Inflammatory macrophage treated with lipopolysaccharide for 4 hours (primary cell): ENCODE measurements at regions not wholly inside any gene's neighbourhood (a gene's known extent, or its start where the extent isn't known, plus 50 kb on each side); places are given as distances from the start of the nearest gene placed in this dataset.

Experiments used
- DNase-seq: peaks from one replicate; pipeline ENCODE4 v3.0.0-alpha.2; 2020

DNA sequence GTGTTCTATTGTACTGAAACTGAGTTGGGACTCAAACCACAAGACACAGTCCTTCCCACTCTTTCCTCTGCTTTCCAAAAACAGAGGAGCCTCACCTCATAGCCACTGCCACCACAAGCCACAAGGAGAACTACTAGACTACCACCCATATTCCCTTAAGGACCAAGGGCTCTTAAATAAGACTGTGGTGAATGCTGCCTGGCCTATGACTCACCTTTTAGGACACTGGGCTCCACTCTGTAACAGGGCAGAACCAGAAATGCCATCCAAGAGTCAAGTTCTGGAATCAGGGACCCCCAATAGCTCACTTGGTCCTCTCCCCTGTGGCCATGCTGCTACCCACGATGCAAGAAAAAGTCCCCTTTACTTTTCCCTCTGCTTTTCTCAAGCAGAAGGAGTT, 851.4 kb downstream of the BCL11A start:
- DNase-seq: no peak

- DNase-seq: no peak
Observed at GRCh38 chr2:59701271-59701994, 852.0 kb downstream of the BCL11A start.

DNA sequence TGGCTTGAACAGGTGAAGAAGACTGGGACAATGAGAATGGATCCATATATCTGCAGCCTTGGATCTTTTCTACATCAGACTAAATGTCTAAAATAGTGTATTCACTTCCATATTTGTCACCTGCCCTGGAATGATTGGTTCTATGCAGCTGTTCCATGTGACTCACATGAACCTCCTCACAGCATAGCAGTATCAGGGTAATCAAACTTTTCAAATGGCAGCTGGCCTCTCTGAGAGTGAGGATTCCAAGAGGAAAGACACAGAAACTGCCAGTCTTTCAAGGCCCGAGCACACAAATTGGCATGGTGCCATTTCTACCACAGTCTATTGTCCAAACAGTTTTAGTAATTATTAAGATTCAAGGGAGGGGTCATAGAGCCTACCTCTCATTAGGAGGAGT, 859.3 kb downstream of the BCL11A start:
- no peak for DNase-seq

- DNase-seq: no peak
Observed at GRCh38 chr2:59693231-59693959, 860.1 kb downstream of the BCL11A start.

DNA sequence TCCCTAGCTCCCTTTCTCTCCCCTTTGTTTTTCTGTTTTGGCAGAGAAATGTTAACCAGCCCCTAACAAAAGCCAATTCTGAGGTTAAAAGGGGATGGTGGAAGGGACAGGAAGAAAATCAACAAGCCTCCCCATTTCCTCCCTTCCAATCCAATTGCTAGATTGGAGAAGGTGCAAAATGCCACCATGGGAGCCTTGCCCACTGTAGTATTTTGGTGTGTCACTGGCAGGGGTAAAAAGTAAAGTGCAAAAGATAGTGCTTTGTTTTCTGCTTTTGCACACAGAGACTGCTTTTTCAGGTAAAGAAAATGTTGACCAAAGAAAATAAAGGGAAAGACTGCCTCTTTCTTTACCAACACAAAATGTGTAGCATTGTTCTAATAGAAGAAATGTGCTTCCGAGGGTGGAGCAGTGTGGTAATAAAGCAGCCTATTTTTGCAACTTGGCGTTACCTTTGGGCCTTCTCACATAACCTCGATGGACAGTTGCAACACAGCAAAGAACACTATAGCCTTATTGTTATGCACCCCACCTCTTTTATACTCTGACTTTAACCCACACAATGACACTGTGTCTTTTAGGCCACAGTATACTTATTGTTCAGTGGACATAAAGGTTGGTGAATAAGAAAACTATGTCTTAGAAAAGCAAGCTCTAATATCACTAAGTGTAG, 861.8 kb downstream of the BCL11A start:
- DNase-seq: no peak

DNA sequence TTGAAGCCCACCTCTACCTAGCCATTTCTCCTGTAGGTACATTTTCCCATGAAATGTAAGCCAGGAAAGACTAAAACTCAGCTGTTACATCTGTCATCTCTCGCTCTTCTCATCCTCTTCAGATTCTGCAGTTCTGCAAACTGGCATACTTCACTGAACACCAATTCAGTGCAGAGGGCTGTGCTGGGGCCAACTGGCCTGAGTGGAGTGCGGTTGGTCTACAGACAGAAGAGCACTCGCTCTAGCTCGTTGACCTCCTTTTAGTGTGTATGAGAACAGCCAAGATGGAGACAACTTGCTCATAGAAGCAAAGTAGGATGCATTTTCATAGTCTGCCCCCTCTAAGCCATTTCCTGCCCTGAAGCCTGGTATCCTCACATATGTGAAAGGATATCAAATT, 862.6 kb downstream of the BCL11A start:
- no peak for DNase-seq

DNA sequence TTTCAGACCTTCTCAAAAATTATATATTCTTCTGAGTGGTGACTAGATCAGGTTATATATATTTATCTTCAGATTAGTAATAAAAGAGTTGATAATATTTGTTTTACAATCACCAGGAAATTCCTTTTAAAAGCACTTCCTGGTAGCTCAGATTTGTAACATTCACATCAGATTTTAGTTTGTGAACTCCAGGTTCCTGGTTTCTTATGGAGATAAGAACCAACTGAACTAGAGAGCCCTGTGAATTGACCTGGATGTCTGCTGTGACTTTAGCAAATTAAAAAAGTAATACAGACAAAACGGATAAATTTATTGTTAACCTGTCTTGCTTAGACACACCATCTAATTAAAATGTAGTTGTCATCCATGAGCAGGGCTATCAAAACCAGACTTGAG, 868.7 kb downstream of the BCL11A start:
- no peak for DNase-seq

DNA sequence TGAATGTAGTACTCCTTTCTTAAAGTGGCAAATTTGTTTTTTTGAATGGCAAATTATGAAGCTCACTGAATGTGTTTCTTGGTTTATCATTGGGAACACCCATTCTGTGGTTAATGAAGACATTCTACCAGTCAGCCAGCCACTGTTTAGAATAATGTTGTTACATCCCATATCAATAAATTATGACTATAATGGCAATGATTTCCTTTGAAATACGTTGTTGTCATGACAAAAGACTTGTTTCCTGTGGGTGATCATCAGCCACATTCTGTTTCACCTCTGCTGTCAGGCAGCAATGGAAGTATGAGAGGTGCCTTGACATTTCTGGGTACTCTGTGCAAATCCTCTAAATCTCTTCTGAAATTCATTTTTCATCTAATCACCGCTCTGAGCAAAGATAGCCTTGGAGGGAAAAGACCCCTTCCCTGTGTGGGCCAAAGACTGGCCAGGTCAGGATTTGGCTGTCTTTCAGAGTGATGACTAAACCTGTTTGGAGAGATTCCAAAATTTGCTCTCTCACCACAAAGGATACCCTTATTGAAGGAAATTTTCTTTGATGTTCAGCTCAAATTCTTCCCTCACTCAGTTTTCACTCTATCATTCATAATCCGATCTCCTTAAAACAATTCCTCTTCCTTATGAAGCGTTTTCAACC, 869.2 kb downstream of the BCL11A start:
- DNase-seq: no peak

DNA sequence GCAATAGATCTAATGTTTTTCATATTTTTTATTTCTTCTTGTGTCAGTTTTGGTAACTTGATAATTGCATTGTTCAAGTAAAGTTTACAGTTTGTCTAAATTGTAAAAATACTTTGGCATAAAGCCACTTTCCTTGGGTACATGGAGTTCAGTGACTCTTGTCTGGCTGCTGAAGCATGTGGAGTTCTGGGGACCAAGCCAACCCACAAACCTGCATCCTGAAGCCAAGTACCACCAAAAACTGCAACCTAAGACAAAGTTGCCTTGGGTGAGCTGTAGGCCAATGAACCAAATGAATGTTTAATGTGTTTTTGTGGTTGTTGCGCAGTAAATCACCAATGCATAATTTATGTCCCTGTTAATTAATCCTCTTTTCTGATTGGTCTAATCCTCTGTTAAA, 872.6 kb downstream of the BCL11A start:
- no peak for DNase-seq

GRCh38 chr2:59677158-59677557, 876.3 kb downstream of the BCL11A start:
- DNase-seq: peak; percentile 57

DNA sequence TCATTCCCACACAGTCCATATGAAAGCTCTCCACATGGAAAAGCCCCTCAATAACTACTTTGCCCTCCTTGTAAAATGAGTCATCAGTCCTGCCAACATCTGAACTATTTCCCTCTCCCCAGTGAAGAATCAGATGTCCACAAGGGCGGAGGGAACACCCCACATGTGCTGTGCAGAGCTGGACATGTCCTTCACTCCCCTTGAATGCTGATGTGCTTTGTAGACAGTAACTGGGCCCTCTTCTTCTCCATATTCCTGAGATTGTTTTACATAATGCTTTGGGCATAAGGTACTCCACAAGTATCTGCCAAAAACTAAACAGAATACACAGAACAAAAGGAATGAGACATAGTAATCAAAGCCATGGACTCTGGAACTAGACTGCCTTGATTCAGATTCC, 879.4 kb downstream of the BCL11A start:
- no peak for DNase-seq

DNA sequence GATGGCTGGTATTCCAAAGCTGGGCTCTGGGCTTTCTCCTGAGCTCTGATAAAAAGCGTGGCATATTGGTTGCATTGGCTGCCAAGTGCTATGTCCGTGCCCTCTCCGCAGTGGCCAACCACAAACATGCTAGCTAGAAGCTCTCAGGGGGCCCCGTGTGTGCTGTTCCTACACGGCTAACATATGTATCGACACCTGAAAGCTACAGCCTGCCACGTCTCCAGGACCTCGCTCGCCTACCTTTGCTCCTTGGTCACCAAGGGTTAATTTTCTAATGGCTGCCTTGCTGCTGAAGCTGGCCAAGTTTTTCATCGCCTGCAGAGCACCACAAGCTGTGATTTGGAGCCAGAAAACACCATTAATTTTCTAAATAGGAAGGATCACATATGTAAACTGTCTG, 888.4 kb downstream of the BCL11A start:
- DNase-seq: no peak

- DNase-seq: no peak
Observed at GRCh38 chr2:59662127-59662861, 891.2 kb downstream of the BCL11A start.

GRCh38 chr2:59660262-59660661, 893.2 kb downstream of the BCL11A start:
- no peak for DNase-seq

DNA sequence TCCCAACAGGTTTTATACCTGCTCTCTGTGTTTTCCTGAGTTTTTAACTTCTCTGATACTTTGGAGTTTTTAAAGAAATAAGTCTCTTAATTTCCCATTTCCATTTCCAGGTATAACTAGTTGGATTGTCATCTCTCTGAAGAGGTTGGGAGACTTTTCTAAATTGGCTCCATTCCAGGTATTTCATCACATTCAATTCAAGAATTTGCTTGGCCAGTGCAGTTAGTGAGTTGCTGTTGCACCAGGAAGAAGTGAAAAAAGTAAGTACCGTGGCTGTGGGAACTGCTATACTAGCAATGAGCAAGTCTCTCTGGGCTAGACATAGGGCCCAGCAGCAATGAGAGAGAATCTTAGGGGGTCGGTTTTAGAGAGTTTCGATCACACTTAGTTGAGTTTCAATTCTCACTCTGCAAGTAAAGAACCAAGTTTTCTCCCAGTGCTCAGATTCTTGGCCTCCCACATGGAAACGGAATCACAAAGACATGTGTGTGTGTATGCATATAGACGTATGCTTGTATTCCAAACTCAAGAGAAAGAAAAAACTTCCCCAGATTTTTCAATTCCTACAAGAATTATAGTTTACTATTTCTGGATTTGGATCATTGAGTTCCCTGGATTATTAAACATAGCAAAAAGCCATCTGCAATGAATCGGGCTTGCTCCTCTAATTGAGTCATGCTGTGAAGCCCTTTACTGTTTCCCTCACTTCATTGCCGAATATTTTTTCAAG, 894.4 kb downstream of the BCL11A start:
- DNase-seq: no peak

DNA sequence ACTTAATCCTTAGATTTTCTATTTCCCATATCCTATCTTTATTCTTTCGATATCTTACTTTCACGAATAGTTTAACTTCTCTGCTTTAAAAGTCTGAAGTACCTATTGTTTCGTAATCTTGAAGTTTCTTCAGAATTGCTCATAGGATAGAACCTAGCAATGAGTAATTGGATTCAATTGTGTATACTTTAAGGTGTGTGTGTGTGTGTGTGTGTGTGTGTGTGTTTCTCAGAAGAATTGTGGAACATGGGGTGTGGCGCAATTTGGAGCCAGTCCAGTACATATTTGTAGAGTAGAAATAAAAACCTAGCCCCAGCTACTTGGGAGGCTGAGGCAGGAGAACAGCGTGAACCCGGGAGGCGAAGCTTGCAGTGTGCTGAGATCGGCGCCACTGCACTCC, 897.6 kb downstream of the BCL11A start:
- no peak for DNase-seq

GRCh38 chr2:59654710-59655109, 898.7 kb downstream of the BCL11A start:
- DNase-seq: no peak

DNA sequence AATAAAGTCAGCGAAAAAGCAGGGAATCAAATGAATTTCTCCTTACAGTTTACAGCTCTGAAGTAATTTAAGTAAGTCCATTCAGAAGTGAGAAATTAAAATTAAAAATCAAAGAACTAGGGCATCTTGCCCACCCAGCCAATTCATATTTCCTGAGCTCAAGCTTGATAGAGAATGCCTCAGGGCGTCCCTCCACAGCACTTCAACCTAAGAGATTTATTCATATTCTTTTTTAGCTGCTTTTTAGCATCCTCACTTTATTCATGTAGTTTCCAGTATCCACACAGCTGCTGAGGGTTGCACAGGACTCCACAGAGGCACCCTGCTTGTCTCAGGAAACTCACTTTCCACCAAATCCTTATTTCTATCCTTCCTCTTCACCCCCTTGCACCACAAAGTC, 900.3 kb downstream of the BCL11A start:
- DNase-seq: no peak

GRCh38 chr2:59630789-59631188, 922.7 kb downstream of the BCL11A start:
- no peak for DNase-seq

- DNase-seq: no peak
Observed at GRCh38 chr2:59627599-59627998, 925.9 kb downstream of the BCL11A start.

GRCh38 chr2:59622599-59623308, 930.7 kb downstream of the BCL11A start:
- DNase-seq: no peak

DNA sequence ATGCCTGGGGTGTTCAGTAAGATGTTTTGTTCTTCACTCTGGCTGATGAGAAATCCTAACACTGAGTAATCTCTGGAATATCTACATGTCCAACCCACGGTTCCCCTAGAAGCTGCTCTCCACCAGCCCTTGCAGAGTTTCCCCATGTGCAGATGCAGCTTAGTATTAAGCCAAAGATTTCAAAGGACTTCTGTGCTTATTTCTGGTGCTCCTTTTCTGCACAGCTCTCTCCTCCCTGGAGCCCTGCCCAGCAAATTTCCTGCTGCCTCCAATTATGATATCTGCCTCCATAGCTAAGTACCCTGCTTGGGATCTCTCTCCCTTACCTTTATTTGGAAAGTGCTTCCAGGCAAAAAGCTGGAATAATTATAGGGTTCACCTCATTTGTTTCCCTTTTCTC, 949.3 kb downstream of the BCL11A start:
- no peak for DNase-seq
